Daoy (cell line): ENCODE measurements at regions not wholly inside any gene's neighbourhood (a gene's known extent, or its start where the extent isn't known, plus 50 kb on each side); places are given as distances from the start of the nearest gene placed in this dataset.

Experiments used
- DNase-seq: peaks from one replicate; pipeline ENCODE4 v3.0.0-alpha.2; 2015; ENCODE audit warnings: low read depth

DNA sequence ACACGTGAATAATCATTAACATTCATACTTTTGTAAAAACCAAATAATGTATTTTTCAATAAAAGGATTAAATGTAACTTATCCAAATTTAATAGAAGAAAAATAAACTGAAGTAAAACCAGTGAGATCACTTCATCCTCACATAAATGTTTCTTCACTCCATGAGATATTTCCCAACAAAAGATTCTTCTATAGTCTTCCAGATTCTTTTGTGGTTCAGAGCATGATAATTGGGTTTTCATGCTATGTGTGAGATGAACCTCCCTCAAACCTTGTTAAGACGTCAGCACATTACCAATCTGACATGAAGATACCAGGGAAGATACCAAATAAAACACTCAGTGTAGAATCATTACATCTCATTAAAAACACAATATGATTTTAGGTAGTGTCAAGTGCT lies 62.9 kb upstream of the OXGR1 start:
- no peak for DNase-seq

DNA sequence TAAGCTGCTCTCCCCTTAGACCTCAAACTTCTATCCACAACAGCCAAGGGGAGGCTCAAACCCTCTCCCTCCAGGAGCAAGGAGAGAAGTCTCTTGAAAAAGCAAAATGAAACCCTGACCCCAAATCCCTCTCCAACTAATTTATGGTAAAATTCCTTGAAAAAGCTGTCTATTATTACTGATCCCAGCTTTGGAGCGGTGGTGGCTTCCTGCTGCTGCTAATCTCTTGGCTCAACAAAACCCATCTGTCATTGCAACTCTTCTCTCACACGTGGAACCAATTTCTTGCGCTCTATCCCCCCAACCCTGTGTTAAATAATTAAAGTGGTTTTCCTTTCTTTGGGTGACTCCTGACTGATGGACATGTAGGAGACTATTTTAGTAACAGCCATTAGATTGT lies 64.1 kb upstream of the OXGR1 start:
- no peak for DNase-seq

DNA sequence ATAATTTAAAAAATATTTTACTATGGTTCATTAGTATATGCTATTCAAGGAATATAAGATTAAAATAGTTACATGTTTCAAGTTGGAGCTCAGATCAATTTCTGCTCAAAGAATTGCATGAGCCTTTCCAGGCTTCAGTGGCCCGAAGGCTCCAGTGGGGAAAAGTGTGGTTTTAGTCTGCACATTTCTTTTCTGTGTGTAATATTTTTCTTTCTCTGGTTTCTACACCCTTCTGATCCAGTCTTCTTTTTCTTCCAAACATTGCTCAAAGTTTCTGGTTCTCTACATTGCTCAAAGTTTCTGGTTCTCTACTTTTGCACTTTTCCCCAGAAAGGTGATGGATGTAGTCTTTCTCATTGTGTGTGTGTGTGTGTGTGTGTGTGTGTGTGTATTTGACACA lies 64.7 kb upstream of the OXGR1 start:
- no peak for DNase-seq

DNA sequence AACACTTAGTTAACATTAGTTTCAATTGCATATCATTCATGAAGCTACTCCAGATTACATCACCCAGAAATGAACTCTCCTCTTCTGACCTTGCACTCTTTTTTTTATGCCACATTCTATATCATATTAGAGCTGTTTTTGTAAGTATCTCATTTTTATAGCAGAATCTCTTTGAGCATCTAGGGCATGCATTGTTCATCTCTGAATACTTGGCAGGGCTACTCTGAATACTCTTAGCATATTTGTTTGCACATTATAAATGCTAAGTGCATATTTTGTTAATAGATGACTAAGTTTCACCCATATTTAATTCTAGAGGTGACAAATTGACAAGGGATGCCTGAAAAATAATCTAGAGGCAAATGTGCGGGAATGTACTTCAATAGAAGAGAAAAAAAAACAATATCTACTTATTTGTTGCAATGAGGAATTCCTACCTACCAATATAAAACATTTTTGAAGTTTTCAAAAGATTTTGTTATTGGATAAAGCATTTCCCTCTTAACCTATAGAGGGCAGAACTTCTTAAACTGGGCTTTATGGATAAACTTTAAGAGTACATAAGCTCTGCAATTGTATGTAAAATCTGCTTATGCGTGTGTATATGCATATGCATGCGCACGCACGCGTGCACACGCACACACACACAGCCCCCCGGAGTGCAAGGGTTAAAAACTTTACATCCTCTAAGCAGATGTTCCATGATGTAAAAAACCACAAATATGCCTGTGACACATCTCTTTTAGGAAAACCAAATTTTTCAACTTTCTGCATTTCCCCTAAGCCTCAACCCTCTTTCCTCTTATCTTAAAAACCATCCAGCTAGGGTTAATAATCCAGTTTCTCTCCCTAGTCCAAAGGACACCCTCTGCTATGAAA lies 73.0 kb upstream of the OXGR1 start:
- DNase-seq: peak; percentile 10

DNA sequence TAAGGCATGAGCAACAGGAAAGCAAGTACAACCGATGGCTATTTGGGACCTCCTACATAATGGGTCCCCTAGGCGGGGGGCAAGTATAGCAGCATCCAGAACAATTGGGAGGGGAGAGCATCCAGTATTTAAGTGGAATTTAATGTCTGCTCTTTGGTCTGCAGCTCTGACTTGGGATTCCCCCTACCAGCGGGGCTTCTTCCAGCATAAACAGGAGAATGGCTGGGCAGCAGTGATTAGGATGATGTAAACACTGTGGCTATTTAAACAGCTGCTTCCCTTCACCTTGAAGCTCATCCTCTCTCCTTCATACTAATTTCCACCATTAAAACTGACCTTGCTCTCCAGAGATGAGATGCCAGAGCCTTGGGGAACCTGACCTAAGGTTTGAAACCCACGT lies 73.9 kb upstream of the OXGR1 start:
- DNase-seq: peak; percentile 17

DNA sequence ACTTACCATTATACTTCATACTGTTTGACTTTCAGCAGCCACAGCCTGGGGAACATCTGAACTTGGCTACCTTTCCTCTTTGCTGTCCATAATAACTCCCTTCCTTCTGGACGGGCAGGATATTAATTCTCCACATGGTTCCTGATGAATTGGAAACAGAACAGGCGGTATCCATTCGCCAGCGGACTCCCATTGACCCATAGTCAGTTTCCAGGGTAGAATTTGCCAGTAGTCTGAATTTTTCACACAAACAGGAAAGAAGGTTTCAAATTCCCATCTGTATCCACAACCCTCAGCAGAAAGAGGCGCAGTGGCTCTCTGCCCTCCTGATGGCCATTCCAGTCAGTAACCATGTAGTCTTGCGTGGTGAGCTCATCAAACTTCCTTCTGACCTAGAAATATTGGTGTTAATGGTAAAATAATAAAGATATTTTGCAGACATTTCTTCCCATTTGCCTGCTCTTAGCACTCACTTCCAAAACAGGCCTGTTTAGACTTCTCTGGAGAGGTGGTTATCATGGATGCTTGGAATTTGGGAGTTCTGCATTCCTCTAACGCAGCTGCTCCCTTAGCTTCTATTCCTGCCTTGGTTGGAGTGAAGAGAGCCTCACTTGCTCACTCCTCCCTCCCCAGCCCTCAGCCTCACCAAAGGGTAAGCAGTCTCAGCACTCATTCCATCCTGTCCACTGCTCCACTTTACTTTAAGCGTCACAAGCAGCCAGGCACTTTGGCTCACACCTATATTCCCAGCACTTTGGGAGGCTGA lies 75.0 kb upstream of the OXGR1 start:
- DNase-seq: no peak

DNA sequence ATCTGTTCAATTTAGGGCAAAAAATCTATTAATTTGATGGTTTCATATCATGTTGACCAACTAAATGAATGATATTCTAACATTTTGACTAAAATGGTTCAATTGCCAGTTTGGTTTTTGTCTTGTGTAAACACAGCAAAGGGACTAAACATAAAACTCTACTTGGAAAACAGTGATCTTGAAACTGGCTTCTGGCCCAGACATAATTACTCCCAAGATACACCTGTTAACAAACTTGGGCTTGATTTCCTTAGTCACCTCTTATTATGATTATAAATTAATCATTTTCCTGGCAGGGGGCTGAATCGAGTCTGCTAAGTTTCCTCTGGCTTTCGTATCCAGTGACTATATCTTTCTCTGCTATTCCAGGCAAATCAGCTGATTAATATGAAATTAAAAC lies 78.0 kb upstream of the OXGR1 start:
- no peak for DNase-seq

DNA sequence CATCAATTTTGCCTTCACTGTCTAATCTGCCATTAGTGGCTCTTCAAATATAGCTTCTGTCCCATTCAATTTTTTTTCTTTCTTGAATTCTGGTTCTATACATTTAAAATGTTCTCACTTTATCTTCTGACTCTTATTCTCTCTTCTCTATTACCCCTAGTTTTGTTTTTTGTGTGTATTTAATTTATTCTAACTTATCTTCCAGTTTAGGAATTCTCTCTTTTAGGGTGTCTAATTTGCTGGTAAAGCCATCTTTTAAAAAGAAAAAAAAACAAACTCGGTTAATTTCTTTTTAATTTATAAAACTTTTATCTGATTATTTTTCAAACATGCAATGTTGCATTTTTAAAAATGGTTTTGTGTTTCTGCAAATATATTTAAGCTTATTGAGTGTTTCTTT lies 80.3 kb upstream of the OXGR1 start:
- no peak for DNase-seq

DNA sequence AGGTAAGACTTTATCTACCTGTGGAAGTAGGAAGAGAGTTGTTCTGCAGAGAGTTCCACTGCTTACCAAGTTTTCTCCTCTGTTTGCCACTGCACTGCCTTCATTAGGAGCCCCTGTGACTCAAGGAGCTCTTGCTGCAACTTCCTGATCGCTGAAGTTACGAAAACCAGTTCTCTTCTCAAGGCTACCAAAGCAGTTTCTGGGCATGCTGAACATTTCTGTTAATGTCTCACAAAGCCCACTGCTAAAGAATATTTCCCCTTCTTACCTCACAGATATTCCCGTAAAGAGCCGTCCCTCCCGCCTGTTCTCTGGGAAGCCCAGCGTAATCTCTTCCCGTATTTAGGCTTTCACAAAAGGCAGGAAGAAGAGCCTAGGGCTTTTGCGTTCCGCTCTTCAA lies 82.6 kb upstream of the OXGR1 start:
- peak; percentile 10 for DNase-seq

DNA sequence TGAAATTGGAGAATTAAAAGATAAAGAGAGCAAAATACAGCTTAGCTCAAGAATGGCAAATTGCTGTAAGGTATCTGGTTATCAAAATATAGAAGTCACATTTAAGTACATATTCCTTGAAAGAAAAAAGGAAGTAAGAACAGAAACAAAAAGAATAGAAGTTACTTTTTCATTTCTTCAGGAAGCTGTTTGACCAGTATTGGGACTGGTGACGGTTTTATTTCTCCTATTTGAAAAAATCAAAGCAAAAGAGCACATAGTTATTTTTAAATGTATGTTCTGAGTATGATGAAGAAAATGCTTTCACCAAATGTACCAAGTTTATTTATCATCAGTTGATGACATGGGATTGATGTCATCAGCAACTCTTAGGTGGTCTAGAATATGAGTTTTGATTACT lies 83.1 kb upstream of the OXGR1 start:
- DNase-seq: no peak

DNA sequence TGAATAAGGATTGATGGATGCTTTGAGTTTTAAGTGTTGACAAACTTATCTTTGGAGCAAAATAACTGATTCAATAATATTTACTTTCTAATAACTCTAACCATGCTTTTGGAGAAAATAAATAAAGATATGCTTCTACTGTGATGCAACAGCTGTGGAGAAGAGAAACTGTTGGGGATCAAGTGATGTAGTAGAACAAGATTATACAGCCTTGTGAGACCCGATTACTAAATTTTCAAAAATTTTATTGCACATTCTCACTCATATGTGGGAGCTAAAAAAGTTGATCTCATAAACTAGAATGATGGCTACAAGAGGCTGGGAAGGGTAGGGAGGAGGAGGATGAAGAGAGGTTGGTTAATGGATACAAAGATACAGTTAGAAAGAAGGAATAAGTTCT lies 85.5 kb upstream of the OXGR1 start:
- DNase-seq: no peak

DNA sequence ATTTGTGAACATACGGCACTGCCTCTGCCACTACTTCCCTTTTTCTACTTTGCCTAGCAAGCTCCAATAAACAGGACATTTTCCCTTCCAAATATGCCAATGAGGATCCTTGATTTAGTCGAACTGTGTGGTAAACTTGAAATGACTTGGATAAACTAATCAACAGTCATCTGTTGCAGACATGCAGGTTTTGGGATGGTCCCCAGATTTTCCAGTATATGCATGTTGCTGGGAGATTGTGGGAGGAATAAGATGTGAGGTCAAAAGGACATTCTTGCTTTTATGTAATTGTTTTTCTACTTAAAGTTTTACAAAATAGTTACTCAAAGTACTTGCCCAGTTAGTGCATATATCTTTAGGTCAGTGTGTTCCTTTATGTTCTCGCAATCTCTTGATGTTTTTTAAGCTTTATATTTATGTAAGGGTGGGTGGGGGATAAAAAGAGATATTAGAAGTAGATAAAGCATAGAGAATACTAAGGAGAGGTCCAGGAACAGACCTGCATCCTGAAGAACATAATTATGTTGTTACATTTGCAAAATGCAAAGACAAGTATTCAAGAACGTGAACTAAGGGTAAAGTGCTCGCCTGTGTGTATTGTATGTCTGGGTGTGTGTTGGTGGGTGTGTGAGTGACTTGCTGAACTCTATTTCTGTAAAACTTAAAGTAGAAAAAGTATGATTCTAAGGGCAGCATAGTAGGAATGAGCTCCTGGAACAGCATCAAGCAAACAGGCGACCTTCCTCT lies 88.4 kb upstream of the OXGR1 start:
- DNase-seq: no peak

DNA sequence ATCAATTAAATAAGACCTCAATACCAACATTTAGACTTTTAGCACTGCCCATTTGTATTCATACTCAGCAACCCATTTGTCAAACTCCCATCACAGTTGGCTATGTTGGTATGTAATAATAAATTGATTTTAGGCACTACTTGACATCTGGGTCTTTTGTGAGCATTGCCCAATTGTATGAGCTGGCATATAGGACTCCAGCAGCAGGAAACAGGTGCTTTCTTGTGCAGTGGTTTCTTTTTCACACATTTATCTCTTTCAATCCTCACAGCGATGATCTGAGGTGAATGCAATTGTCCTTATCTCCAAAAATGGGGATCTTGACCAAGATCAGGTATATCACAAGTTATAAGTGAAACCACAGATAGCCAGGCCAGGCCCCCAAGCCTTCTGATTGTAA lies 96.9 kb upstream of the OXGR1 start:
- DNase-seq: no peak

DNA sequence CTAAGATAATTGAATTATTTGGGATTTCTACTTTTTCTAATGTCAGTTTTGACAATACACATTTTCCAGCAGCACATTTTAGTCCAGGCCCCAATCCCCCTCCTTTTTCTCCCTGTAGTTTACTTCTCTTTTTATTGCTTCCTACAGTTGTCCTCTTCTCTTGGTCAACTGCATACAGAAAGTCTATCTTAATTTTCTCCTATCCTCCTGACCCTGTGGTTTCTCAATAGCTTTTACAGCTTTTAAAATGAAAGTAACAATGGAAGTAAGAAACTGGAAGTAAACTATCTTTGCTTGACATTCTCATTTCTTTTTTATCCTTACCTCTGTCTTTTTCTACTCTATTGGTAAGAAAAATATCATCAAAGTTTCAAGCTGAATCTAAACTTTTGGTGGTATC lies 106.5 kb upstream of the OXGR1 start:
- no peak for DNase-seq

DNA sequence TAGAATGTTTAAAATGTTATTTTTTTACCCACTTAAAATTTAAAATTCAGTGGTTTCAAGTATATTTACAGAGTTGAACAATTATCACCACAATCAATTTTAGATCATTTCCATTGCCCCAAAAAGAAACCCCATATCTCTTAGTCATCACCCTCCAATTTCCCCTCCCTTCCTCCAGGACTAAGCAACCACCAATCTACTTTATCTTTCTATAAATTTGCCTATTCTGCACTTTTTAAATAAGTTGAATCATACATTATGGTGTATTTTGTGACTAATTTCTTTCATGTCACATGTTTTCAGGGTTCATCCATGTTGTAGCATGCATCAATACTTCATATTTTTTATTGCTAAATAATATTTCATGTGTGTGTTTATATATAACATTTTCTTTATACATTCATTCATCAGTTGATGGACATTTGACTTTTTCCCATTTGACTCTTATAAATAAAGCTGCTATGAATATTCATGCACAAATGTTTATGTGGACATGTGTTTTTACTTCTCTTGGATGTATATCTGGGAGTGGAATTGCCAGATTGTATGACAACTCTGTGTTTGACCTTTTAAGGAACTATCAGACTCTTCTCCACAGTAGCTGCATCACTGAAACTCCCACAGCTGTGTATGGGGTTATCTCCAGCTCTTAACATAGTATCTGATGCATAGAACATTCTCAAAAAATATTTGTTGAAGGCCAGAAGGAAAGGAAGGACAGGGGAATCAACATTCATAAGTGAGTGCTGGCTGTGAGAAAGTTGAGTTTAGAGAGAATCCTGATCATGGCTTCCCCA lies 107.8 kb upstream of the OXGR1 start:
- no peak for DNase-seq

DNA sequence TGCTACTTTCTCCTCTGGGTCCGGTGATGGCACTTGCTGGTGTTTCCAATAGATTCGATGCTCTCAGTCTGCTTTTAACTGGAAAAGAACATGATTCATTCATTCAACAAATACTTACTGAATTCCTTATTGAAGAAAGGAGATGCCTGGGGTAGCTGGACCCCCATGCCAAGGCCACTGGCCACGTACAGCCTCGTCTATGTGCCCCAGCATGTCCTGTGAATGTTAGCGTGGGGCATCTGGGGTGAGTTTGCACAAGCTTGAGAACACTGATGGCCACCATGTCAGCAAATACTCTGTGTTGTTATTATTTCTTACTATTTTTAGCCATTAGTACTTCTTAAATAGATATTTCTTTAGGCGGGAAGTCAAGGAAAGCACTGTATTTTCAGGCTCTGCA lies 112.0 kb upstream of the OXGR1 start:
- DNase-seq: no peak

DNA sequence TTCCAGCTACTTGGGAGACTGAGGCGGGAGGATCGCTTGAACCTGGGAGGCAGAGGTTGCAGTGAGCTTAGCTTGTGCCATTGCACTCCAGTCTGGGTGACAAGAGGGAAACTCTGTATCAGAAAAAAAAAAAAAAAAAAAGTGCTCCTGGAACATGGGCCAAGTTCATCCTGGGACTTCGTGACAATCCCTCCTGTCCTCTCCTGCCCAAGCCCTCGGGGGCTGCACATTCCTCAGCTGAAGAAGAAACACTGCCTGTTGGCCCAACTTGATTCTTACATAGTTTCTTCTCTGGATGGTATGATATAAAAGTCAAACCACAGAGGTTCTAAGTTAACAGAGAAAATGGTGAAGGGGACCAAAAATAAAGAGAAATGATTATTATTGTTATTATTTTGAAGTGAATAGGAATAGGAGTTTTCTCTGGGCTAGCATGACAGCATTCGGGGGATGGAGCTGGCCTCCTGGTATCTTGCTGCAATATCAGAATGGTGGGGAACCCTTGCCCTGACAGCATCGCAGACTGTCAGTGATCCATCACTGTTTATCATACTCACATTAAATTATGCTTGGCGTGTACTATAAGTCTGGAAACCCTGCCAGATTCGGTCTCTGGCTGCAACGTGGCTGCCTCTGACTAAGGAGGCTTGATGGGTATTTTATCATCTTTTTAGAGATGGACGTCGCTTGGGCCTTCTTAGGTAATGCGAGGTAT lies 113.7 kb upstream of the OXGR1 start:
- DNase-seq: no peak

DNA sequence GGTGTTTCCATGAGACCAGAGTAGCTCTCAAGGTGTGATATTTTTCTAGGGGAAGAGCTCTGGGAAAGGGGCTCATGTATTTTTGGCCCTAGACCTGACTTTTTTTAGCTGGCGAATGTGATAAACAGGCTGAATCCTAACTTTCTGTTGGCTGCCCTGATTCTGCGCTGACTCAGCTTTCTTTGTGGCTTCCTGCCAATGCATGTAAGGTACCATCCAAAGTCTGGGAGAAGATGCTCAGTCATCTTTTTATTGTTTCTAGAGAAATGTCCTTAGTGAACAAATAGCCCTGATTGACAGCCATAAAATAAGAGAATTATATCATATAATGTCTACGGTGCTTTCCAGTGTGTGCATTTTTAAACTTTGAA lies 113.6 kb upstream of the MBNL2 start:
- DNase-seq: no peak

DNA sequence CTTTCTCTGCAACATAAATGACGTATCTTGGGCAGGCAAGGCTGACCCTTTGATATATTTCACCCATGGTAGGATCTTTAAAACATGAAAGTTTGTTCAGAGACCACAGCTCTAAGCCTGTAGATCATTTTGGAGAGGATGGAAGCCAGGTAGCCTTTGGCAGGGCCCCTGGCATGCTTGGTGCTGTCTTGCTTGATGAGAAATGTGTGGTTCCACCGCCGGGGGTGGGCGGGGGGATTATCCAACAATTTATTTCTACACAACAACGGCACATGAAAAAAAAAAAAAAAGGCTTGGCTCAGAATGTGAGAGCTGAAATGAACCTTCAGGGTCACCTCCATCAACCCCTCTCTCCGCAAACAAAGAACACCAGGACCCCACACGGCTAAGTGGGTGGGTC lies 112.9 kb upstream of the MBNL2 start:
- DNase-seq: no peak

DNA sequence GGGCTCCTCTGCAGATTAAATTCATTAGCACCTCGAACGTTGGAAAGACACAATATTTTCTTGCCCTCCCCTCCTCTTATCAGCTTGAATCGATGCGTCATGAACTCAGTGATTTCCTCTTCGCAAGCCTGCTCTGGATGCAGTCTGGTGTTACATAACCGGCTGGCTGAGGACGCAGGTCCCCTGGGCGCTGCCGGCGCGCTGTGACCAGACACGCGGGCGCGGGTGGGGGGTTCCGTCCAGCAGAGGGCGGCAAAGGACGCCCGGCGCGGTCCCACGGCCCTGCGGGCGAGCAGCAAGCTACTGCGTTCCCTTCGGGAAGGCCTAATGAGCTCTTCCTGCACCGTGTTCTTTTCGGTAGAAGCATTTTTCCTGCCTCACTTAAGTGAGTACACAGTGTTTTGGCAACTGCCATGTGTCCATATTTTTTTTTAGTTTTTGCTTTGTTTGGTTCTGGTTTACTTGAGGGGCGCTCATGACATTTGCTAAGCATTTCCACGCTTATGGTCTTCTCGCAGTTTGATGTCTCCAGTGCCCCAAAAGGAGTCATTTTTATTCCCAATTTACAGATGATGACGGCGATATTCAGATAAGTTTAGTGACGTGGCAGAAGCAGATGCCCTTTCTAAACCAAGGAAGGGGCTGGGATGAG lies 112.2 kb upstream of the MBNL2 start:
- peak; percentile 85 for DNase-seq

DNA sequence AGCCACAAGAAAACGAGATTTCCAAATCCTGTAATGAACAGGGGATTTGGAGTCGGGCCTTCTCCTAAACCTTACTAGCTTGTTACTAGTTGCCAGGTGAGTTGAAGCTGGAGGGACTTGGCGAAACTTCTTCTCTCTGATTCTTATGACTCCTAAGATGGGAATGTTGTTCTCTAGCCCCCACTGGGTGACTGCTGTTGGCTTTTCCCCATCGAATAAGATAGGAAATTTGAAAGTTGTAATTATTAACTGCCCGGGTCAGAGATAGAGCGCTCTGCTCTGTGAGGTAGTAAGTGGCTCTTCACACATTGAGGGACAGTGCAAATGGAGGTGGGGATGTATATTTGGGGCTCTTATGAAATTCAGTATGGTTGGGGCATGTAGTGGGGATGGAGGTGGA lies 111.2 kb upstream of the MBNL2 start:
- no peak for DNase-seq
